ENCODE measurements at regions not wholly inside any gene's neighbourhood (a gene's known extent, or its start where the extent isn't known, plus 50 kb on each side); places are given as distances from the start of the nearest gene placed in this dataset.

- DNase-seq = peak; percentile 76
- Mint-ChIP-seq H3K9me3 (no peaks in the 10 kb centered on the region), H3K27ac (no peak overlapping the region)
Observed at GRCh38 chr14:59018978-59019377, 169.5 kb upstream of the DAAM1 start.

GRCh38 chr14:59020382-59020781 is 168.1 kb upstream of the DAAM1 start:
- Histone ChIP-seq H3K4me1 (ENCODE audit: control insufficient read depth, insufficient read depth, low read length) (peaks cover 13% of the 10 kb centered on the region), H3K9ac (ENCODE audit: extremely low read depth, low read length, poor library complexity, severe bottlenecking) (no peak overlapping the region), H3K36me3 (ENCODE audit: control insufficient read depth, insufficient read depth, low read length) (no peaks in the 10 kb centered on the region), H3K27ac (ENCODE audit: low read depth, low read length) (no peak overlapping the region), H3K9me3 (ENCODE audit: control insufficient read depth, low read length) (no peaks in the 10 kb centered on the region), H3K27me3 (ENCODE audit: control insufficient read depth, insufficient read depth, low read length, poor library complexity, severe bottlenecking) (no peaks in the 10 kb centered on the region), H3K4me3 (ENCODE audit: low read length) (no peak overlapping the region)
- H3K27ac Mint-ChIP-seq = no peak overlapping the region
- H3K27me3 Mint-ChIP-seq (ENCODE audit: insufficient read depth) = no peaks in the 10 kb centered on the region
- 83 to 100% methylated on average over 1 of the region's 1 CpG for WGBS, 2 experiments (ENCODE audit: insufficient coverage in 1 of 2, insufficient read length in 1 of 2)
- no peaks in the 10 kb centered on the region for H3K9me3 Mint-ChIP-seq
- DNase-seq = no peak
- peaks cover 8% of the 10 kb centered on the region for H3K4me1 Mint-ChIP-seq
- H3K4me3 Mint-ChIP-seq = no peak overlapping the region
- no peaks in the 10 kb centered on the region for H3K36me3 Mint-ChIP-seq (ENCODE audit: low read depth)
- TF ChIP-seq, protein P1, sequence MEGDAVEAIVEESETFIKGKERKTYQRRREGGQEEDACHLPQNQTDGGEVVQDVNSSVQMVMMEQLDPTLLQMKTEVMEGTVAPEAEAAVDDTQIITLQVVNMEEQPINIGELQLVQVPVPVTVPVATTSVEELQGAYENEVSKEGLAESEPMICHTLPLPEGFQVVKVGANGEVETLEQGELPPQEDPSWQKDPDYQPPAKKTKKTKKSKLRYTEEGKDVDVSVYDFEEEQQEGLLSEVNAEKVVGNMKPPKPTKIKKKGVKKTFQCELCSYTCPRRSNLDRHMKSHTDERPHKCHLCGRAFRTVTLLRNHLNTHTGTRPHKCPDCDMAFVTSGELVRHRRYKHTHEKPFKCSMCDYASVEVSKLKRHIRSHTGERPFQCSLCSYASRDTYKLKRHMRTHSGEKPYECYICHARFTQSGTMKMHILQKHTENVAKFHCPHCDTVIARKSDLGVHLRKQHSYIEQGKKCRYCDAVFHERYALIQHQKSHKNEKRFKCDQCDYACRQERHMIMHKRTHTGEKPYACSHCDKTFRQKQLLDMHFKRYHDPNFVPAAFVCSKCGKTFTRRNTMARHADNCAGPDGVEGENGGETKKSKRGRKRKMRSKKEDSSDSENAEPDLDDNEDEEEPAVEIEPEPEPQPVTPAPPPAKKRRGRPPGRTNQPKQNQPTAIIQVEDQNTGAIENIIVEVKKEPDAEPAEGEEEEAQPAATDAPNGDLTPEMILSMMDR (conservative IDR thresholded peaks at IDR 0.05) = peak; percentile 78

More at GRCh38 chr14:59018978-59019377, 169.5 kb upstream of the DAAM1 start:
- no peak overlapping the region for H3K4me3 ChIP-seq (ENCODE audit: low read length)
- no peaks in the 10 kb centered on the region for H3K36me3 ChIP-seq (ENCODE audit: control insufficient read depth, insufficient read depth, low read length)
- H3K9me3 ChIP-seq (ENCODE audit: control insufficient read depth, low read length) = no peaks in the 10 kb centered on the region
- WGBS, 2 experiments (ENCODE audit: insufficient coverage in 1 of 2, insufficient read length in 1 of 2) = 40 to 70% methylated on average over 1 to 3 of the region's 3 CpGs
- peaks cover 13% of the 10 kb centered on the region for H3K4me1 ChIP-seq (ENCODE audit: control insufficient read depth, insufficient read depth, low read length)
- H3K27ac ChIP-seq (ENCODE audit: low read depth, low read length) = no peak overlapping the region
- Mint-ChIP-seq H3K36me3 (ENCODE audit: low read depth) (no peaks in the 10 kb centered on the region), H3K4me1 (peaks cover 8% of the 10 kb centered on the region), H3K27me3 (ENCODE audit: insufficient read depth) (no peaks in the 10 kb centered on the region), H3K4me3 (no peak overlapping the region)
- TF ChIP-seq, protein P1 (conservative IDR thresholded peaks at IDR 0.05) = peak; percentile 82
- H3K9ac ChIP-seq (ENCODE audit: extremely low read depth, low read length, poor library complexity, severe bottlenecking) = no peak overlapping the region
- H3K27me3 ChIP-seq (ENCODE audit: control insufficient read depth, insufficient read depth, low read length, poor library complexity, severe bottlenecking) = no peaks in the 10 kb centered on the region

GRCh38 chr14:59022144-59022543 is 166.3 kb upstream of the DAAM1 start:
- Histone ChIP-seq H3K9ac (ENCODE audit: extremely low read depth, low read length, poor library complexity, severe bottlenecking) (no peak overlapping the region), H3K27me3 (ENCODE audit: control insufficient read depth, insufficient read depth, low read length, poor library complexity, severe bottlenecking) (no peaks in the 10 kb centered on the region), H3K4me1 (ENCODE audit: control insufficient read depth, insufficient read depth, low read length) (peaks cover 13% of the 10 kb centered on the region), H3K27ac (ENCODE audit: low read depth, low read length) (no peak overlapping the region), H3K9me3 (ENCODE audit: control insufficient read depth, low read length) (no peaks in the 10 kb centered on the region), H3K36me3 (ENCODE audit: control insufficient read depth, insufficient read depth, low read length) (no peaks in the 10 kb centered on the region), H3K4me3 (ENCODE audit: low read length) (no peak overlapping the region)
- no peak for DNase-seq
- Mint-ChIP-seq H3K9me3 (no peaks in the 10 kb centered on the region), H3K27ac (no peak overlapping the region), H3K36me3 (ENCODE audit: low read depth) (no peaks in the 10 kb centered on the region), H3K27me3 (ENCODE audit: insufficient read depth) (no peaks in the 10 kb centered on the region), H3K4me3 (no peak overlapping the region), H3K4me1 (peaks cover 8% of the 10 kb centered on the region)
- TF ChIP-seq, protein P1 (conservative IDR thresholded peaks at IDR 0.05) = peak; percentile 60
- 88 to 92% methylated on average over 3 of the region's 4 CpGs for WGBS, 2 experiments (ENCODE audit: insufficient coverage in 1 of 2, insufficient read length in 1 of 2)

All from endodermal cell (in vitro differentiated cells).